IMR-90 (cell line): ENCODE measurements at regions not wholly inside any gene's neighbourhood (a gene's known extent, or its start where the extent isn't known, plus 50 kb on each side); places are given as distances from the start of the nearest gene placed in this dataset.

Source experiments
- ATAC-seq: fragments of 200-7000 bp; cut with Tn5 transposase; 2 replicates; pipeline ENCODE4 v1.9.1; 2020; ENCODE audit warnings: low read depth, mild to moderate bottlenecking, moderate library complexity
- BruUV-seq: library from RNA; stranded (reverse); fragments of 400-500 nt; replicated peaks from 2 replicates; lab custom pipeline; 2021; lab: Mats Ljungman, UMichigan
- CTCF ChIA-PET: fragments of 300-600 bp; formaldehyde crosslinking; extraction: SDS; loops from one replicate; lab custom pipeline; 2021; ENCODE audit warnings: antibody characterized with exemption; lab: Yijun Ruan, JAX
- POLR2A ChIA-PET: fragments of 300-600 bp; sonication (Branson Sonifier 250); formaldehyde crosslinking; loops from one replicate; lab custom pipeline; 2022; ENCODE audit warnings: antibody characterized with exemption; ENCODE audit not compliant: unreplicated experiment; lab: Charles Lee
- DNase-seq: peaks from one replicate; pipeline ENCODE4 v3.0.0; 2013
- H2AFZ ChIP-seq: replicated peaks from 2 replicates; pipeline ENCODE3; 2013; ENCODE audit warnings: low read length, mild to moderate bottlenecking; ENCODE audit not compliant: poor library complexity
- H2AK5ac ChIP-seq: 2 replicates; pipeline ENCODE4 v1.6.1; 2013; ENCODE audit warnings: low read depth, low read length, inconsistent platforms
- H2AK9ac ChIP-seq: replicated peaks from 2 replicates; pipeline ENCODE3; 2013; ENCODE audit warnings: mild to moderate bottlenecking, low read depth, low read length, moderate library complexity; ENCODE audit not compliant: poor library complexity
- H2BK120ac ChIP-seq: 2 replicates; pipeline ENCODE4 v1.6.1; 2013; ENCODE audit warnings: low read depth, low read length, inconsistent platforms
- H2BK15ac ChIP-seq: 3 replicates; pipeline ENCODE4 v1.6.1; 2013; ENCODE audit warnings: low read depth, low read length, inconsistent platforms
- H2BK20ac ChIP-seq: 2 replicates; pipeline ENCODE4 v1.6.1; 2013; ENCODE audit warnings: low read depth, mild to moderate bottlenecking, inconsistent platforms, low read length, moderate library complexity
- H2BK5ac ChIP-seq: 2 replicates; pipeline ENCODE4 v1.6.1; 2013; ENCODE audit warnings: mild to moderate bottlenecking, low read depth, low read length, inconsistent platforms; ENCODE audit not compliant: poor library complexity, severe bottlenecking
- H3K14ac ChIP-seq: replicated peaks from 2 replicates; pipeline ENCODE4 v1.6.1; 2013; ENCODE audit warnings: low read depth, low read length, inconsistent platforms
- H3K18ac ChIP-seq: 2 replicates; pipeline ENCODE4 v1.6.1; 2013; ENCODE audit warnings: low read depth, low read length, control low read depth
- H3K23ac ChIP-seq: 2 replicates; pipeline ENCODE4 v1.6.1; 2013; ENCODE audit warnings: low read depth, low read length, inconsistent platforms
- H3K27ac ChIP-seq: 2 replicates; pipeline ENCODE4 v1.5.1; 2013; ENCODE audit warnings: mild to moderate bottlenecking, control low read depth, low read length; ENCODE audit not compliant: insufficient read depth
- H3K27me3 ChIP-seq: 2 replicates; pipeline ENCODE4 v1.6.1; 2013; ENCODE audit warnings: low read length; ENCODE audit not compliant: control insufficient read depth, insufficient read depth
- H3K36me3 ChIP-seq: 2 replicates; pipeline ENCODE4 v1.6.1; 2013; ENCODE audit warnings: low read length, mixed read lengths; ENCODE audit not compliant: control insufficient read depth, insufficient read depth
- H3K4ac ChIP-seq: 2 replicates; pipeline ENCODE4 v1.6.1; 2013; ENCODE audit warnings: low read depth, low read length, inconsistent platforms
- H3K4me1 ChIP-seq: 2 replicates; pipeline ENCODE4 v1.6.1; 2013; ENCODE audit warnings: low read length, mixed read lengths; ENCODE audit not compliant: control insufficient read depth, insufficient read depth
- H3K4me2 ChIP-seq: 2 replicates; pipeline ENCODE4 v1.6.1; 2013; ENCODE audit warnings: low read depth, mild to moderate bottlenecking, control low read depth, low read length, moderate library complexity
- H3K4me3 ChIP-seq: 2 replicates; pipeline ENCODE4 v1.5.1; 2013; ENCODE audit warnings: low read depth, mild to moderate bottlenecking, control low read depth, low read length, moderate library complexity; ENCODE audit not compliant: insufficient read depth
- H3K56ac ChIP-seq: 2 replicates; pipeline ENCODE4 v1.6.1; 2013; ENCODE audit warnings: low read length, inconsistent platforms; ENCODE audit not compliant: insufficient read depth; ENCODE audit errors: extremely low read depth
- H3K79me1 ChIP-seq, 2 experiments: 2 replicates each; pipeline ENCODE4 v1.6.1; 2013; ENCODE audit warnings: low read length in 2 of 2, inconsistent platforms in 1 of 2, low read depth in 1 of 2
- H3K9ac ChIP-seq: 2 replicates; pipeline ENCODE4 v1.6.1; 2013; ENCODE audit warnings: low read depth, low read length, control low read depth
- H3K9me1 ChIP-seq: 2 replicates; pipeline ENCODE4 v1.6.1; 2013; ENCODE audit warnings: low read length, inconsistent platforms; ENCODE audit not compliant: insufficient read depth
- H3K9me3 ChIP-seq: 2 replicates; pipeline ENCODE4 v1.6.1; 2013; ENCODE audit warnings: low read length; ENCODE audit not compliant: control insufficient read depth, insufficient read depth
- H4K20me1 ChIP-seq: 2 replicates; pipeline ENCODE4 v1.6.1; 2013; ENCODE audit warnings: low read length, inconsistent platforms; ENCODE audit not compliant: insufficient read depth
- H4K5ac ChIP-seq: 2 replicates; pipeline ENCODE4 v1.6.1; 2013; ENCODE audit warnings: mild to moderate bottlenecking, low read depth, low read length, control low read depth
- H4K8ac ChIP-seq, 2 experiments: 2 replicates each; pipeline ENCODE4 v1.6.1; 2013; ENCODE audit warnings: low read depth in 2 of 2, low read length in 2 of 2, control low read depth in 1 of 2, inconsistent platforms in 1 of 2
- H4K91ac ChIP-seq: 2 replicates; pipeline ENCODE4 v1.6.1; 2013; ENCODE audit warnings: low read depth, low read length, inconsistent platforms; ENCODE audit not compliant: insufficient read depth
- BHLHE40 ChIP-seq: fragments of 150-350 bp; IDR thresholded peaks from 2 replicates; pipeline ENCODE4 v1.6.1; 2016; ENCODE audit warnings: mild to moderate bottlenecking, low read depth, low read length
- CEBPB ChIP-seq: IDR thresholded peaks from 2 replicates; pipeline ENCODE4 v1.6.1; 2012; ENCODE audit warnings: low read depth, low read length, improper control_type of control experiment
- CHD1 ChIP-seq: IDR thresholded peaks from 2 replicates; pipeline ENCODE4 v1.6.1; 2012; ENCODE audit warnings: low read depth, low read length, improper control_type of control experiment
- CTCF ChIP-seq: conservative IDR thresholded peaks from 2 replicates; pipeline ENCODE4 v1.5.1; 2012; ENCODE audit warnings: mild to moderate bottlenecking, low read depth, low read length, improper control_type of control experiment
- ELK1 ChIP-seq: fragments of 150-350 bp; IDR thresholded peaks from 2 replicates; pipeline ENCODE4 v1.6.1; 2016; ENCODE audit warnings: low read depth, mild to moderate bottlenecking, low read length, moderate library complexity, borderline replicate concordance
- FOS ChIP-seq: fragments of 150-350 bp; IDR thresholded peaks from 2 replicates; pipeline ENCODE4 v1.6.1; 2016; ENCODE audit warnings: low read depth, low read length
- MAFK ChIP-seq: IDR thresholded peaks from 2 replicates; pipeline ENCODE4 v1.6.1; 2012; ENCODE audit warnings: low read depth, low read length, improper control_type of control experiment
- MAZ ChIP-seq: IDR thresholded peaks from 2 replicates; pipeline ENCODE4 v1.6.1; 2012; ENCODE audit warnings: low read depth, mild to moderate bottlenecking, low read length, improper control_type of control experiment, moderate library complexity, borderline replicate concordance
- NFE2L2 ChIP-seq: fragments of 150-350 bp; IDR thresholded peaks from 2 replicates; pipeline ENCODE4 v1.6.1; 2016; ENCODE audit warnings: low read depth, mild to moderate bottlenecking, low read length
- POLR2A ChIP-seq: IDR thresholded peaks from 2 replicates; pipeline ENCODE4 v1.6.1; 2012; ENCODE audit warnings: mild to moderate bottlenecking, low read depth, low read length
- RAD21 ChIP-seq: IDR thresholded peaks from 2 replicates; pipeline ENCODE4 v1.6.1; 2012; ENCODE audit warnings: low read length, improper control_type of control experiment
- RCOR1 ChIP-seq: IDR thresholded peaks from 2 replicates; pipeline ENCODE4 v1.6.1; 2012; ENCODE audit warnings: mild to moderate bottlenecking, low read length, improper control_type of control experiment; ENCODE audit not compliant: insufficient replicate concordance
- RFX5 ChIP-seq: IDR thresholded peaks from 2 replicates; pipeline ENCODE4 v1.8.0; 2012; ENCODE audit warnings: low read depth, mild to moderate bottlenecking, low read length, moderate library complexity
- SMC3 ChIP-seq: fragments of 150-350 bp; IDR thresholded peaks from 2 replicates; pipeline ENCODE4 v1.6.1; 2016; ENCODE audit warnings: low read depth, mild to moderate bottlenecking, antibody characterized with exemption, low read length, moderate library complexity
- WGBS, 2 experiments: methylation state at CpG; one replicate each; pipeline versions ENCODE4 v1.1.5 to v1.1.7; 2013; ENCODE audit warnings: missing lambda C conversion rate in 2 of 2; ENCODE audit not compliant: insufficient read length in 1 of 2; ENCODE audit errors: extremely low coverage in 2 of 2; 5-methylcytosine and 5-hydroxymethylcytosine counted together
- dilution Hi-C: fragments of 300-500 bp; cut with HindIII; formaldehyde crosslinking; loops from one replicate; pipeline ENCODE4 v1.14.3; 2018; ENCODE audit warnings: low sequenced_read_pairs; ENCODE audit not compliant: unreplicated experiment
- in situ Hi-C: fragments of 300-500 bp; cut with MboI; formaldehyde crosslinking; loops from 3 replicates; pipeline ENCODE4 v1.14.3; 2019; ENCODE audit warnings: low sequenced_read_pairs, inconsistent platforms, mixed read lengths
- intact Hi-C: fragments of 100-400 bp; cut with micrococcal nuclease; formaldehyde crosslinking; loops from 2 replicates; pipeline ENCODE4 v1.10.0; 2022

DNA sequence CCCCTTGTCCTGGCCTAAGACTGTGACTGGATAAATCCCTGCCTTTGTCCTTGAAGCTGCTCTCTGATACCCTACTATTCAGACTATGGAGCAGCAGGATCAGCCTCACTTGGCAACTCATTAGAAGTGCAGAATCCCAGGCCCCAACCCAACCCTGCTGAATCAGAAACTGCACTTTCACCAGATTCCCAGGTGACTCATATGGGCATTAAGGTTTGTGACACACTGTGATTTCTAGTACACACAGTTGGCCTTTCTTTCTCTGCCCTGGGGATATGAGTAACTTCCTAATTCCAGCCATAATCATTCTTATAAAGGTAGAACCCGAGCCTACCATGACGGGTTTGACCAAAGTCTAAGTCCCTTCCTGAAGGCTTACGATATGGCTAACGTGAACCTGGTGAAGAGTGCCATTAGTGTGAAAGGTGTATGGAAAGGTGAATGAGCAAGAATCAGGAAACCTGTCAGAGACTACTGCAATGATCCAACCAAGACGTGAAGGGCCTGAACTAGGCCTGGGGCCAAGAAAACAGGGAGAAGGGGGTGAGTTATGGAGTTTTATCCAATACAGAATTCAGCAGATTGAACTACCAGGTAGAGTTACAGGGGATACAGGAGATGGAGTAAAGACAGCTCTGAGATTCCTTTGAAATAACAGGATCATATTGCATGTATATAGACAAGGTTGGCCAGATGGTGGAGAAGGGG, 533.0 kb downstream of the BNC2 start:
- peak overlapping the region; percentile 92 for H3K4ac ChIP-seq
- DNase-seq = peak; percentile 97
- H3K27ac ChIP-seq = peak overlapping the region; percentile 64
- peaks cover 22% of the 10 kb centered on the region for H3K4me1 ChIP-seq
- WGBS, 2 experiments = 80% methylated on average over 1 of the region's 5 CpGs; no CpG with 5 or more reads in 1 of the 2 experiments
- H3K4me3 ChIP-seq = no peak overlapping the region
- peak overlapping the region; percentile 65 to 86 for H4K8ac ChIP-seq
- peak overlapping the region; percentile 45 for H2AFZ ChIP-seq
- dilution Hi-C loops = no loop called here
- peak overlapping the region; percentile 6; the same call in 1 of the 2 replicates for H3K4me2 ChIP-seq
- H2BK120ac ChIP-seq = peak overlapping the region; percentile 100
- H3K23ac ChIP-seq = peak overlapping the region; percentile 86
- peak overlapping the region; percentile 95 for H2AK5ac ChIP-seq
- peak overlapping the region; percentile 99 for H2BK20ac ChIP-seq
- H3K79me1 ChIP-seq = no peaks in the 10 kb centered on the region
- H4K20me1 ChIP-seq = no peaks in the 10 kb centered on the region
- H2BK15ac ChIP-seq = peak overlapping the region; percentile 99
- H4K91ac ChIP-seq = peak overlapping the region; percentile 91
- peak overlapping the region; percentile 89 for H2BK5ac ChIP-seq
- intact Hi-C loops = loop anchor here (5.0 kb wide), 3 partner anchors 75 to 165 kb away; no protein-coding TSS in a partner anchor
- no peak overlapping the region for H3K9ac ChIP-seq
- peaks cover 30% of the 10 kb centered on the region for H3K9me1 ChIP-seq
- H3K9me3 ChIP-seq = no peaks in the 10 kb centered on the region
- H3K36me3 ChIP-seq = no peaks in the 10 kb centered on the region
- no TSS peak for BruUV-seq
- peak overlapping the region; percentile 97 for H3K14ac ChIP-seq
- peak overlapping the region; percentile 14 for H2AK9ac ChIP-seq
- no peaks in the 10 kb centered on the region for H3K27me3 ChIP-seq
- H3K56ac ChIP-seq = peak overlapping the region; percentile 29
- peak overlapping the region; percentile 98 for H3K18ac ChIP-seq
- ChIA-PET CTCF (no interaction called here), POLR2A (interaction anchor here (0.5 kb wide), 1 partner anchor 527 kb away, joined by 7 read pairs; no protein-coding TSS in a partner anchor)
- ATAC-seq = peak; percentile 28
- in situ Hi-C loops = no loop called here
- peak overlapping the region; percentile 79 for H4K5ac ChIP-seq
- TF ChIP-seq SMC3 = no peak
- peak; percentile 64; the same call in 1 of the 2 replicates for TF ChIP-seq MAFK
- TF ChIP-seq CTCF = no peak
- peak; percentile 69; the same call in 1 of the 2 replicates for TF ChIP-seq NFE2L2
- TF ChIP-seq MAZ = no peak
- no peak for TF ChIP-seq RFX5
- peak; percentile 34; the same call in 1 of the 2 replicates for TF ChIP-seq POLR2A
- TF ChIP-seq RCOR1 = no peak
- no peak for TF ChIP-seq ELK1
- peak; percentile 94 for TF ChIP-seq FOS
- TF ChIP-seq CHD1 = 0 out of 2 replicates have a peak, but pooled peaks have one; percentile 41
- peak; percentile 63; the same call in 1 of the 2 replicates for TF ChIP-seq CEBPB
- TF ChIP-seq BHLHE40 = peak; percentile 30; the same call in 1 of the 2 replicates
- TF ChIP-seq RAD21 = peak; percentile 36; the same call in 1 of the 2 replicates
